SK-N-SH treated with all-trans-retinoic acid at 6 μM for 48 hours (cell line): ENCODE measurements at regions not wholly inside any gene's neighbourhood (a gene's known extent, or its start where the extent isn't known, plus 50 kb on each side); places are given as distances from the start of the nearest gene placed in this dataset.

Experiments
- ATAC-seq: fragments of 200-7000 bp; cut with Tn5 transposase; 3 replicates; pipeline ENCODE4 v1.9.1; 2020; ENCODE audit warnings: mild to moderate bottlenecking, moderate library complexity
- ARNTL ChIP-seq: fragments of 450-650 bp; formaldehyde crosslinking; IDR thresholded peaks from 2 replicates; pipeline ENCODE4 v1.5.0; 2020; ENCODE audit warnings: low read depth, mild to moderate bottlenecking, moderate library complexity, borderline replicate concordance
- BACH2 ChIP-seq: fragments of 250-450 bp; sonication (Bioruptor Pico); IDR thresholded peaks from 2 replicates; pipeline ENCODE4 v1.9.0; 2021; ENCODE audit warnings: mild to moderate bottlenecking, borderline replicate concordance
- CSDC2 ChIP-seq: fragments of 250-450 bp; sonication (Bioruptor Pico); IDR thresholded peaks from 2 replicates; pipeline ENCODE4 v1.5.0; 2020; ENCODE audit warnings: mild to moderate bottlenecking, moderate library complexity
- CSRNP3 ChIP-seq: fragments of 250-450 bp; sonication (Bioruptor Pico); IDR thresholded peaks from 2 replicates; pipeline ENCODE4 v1.5.1; 2021; ENCODE audit warnings: mild to moderate bottlenecking, moderate library complexity
- ESRRG ChIP-seq: fragments of 250-450 bp; sonication (Bioruptor Pico); IDR thresholded peaks from 2 replicates; pipeline ENCODE4 v1.6.1; 2021; ENCODE audit warnings: mild to moderate bottlenecking
- GLIS3 ChIP-seq: fragments of 250-450 bp; sonication (Bioruptor Pico); IDR thresholded peaks from 2 replicates; pipeline ENCODE4 v1.5.0; 2020; ENCODE audit warnings: mild to moderate bottlenecking, moderate library complexity
- ISL1 ChIP-seq: fragments of 250-450 bp; sonication (Bioruptor Pico); IDR thresholded peaks from 2 replicates; pipeline ENCODE4 v2.1.2; 2022; ENCODE audit warnings: mild to moderate bottlenecking, moderate library complexity
- OSR1 ChIP-seq: fragments of 250-450 bp; sonication (Bioruptor Pico); IDR thresholded peaks from 2 replicates; pipeline ENCODE4 v1.8.0; 2022; ENCODE audit warnings: moderate library complexity, mild to moderate bottlenecking, inconsistent platforms
- RARB ChIP-seq: fragments of 250-450 bp; sonication (Bioruptor Pico); IDR thresholded peaks from 2 replicates; pipeline ENCODE4 v1.8.0; 2021; ENCODE audit warnings: mild to moderate bottlenecking, moderate library complexity
- TCF4 ChIP-seq: fragments of 250-450 bp; sonication (Bioruptor Pico); IDR thresholded peaks from 2 replicates; pipeline ENCODE4 v1.8.0; 2021; ENCODE audit warnings: mild to moderate bottlenecking, moderate library complexity, borderline replicate concordance
- TOX ChIP-seq: fragments of 250-450 bp; sonication (Bioruptor Pico); IDR thresholded peaks from 2 replicates; pipeline ENCODE4 v1.8.0; 2021; ENCODE audit warnings: mild to moderate bottlenecking, moderate library complexity, borderline replicate concordance
- ZC3H10 ChIP-seq: fragments of 250-450 bp; sonication (Bioruptor Pico); IDR thresholded peaks from 2 replicates; pipeline ENCODE4 v1.5.1; 2021; ENCODE audit warnings: mild to moderate bottlenecking, moderate library complexity
- ZFP3 ChIP-seq: fragments of 250-450 bp; sonication (Bioruptor Pico); IDR thresholded peaks from 2 replicates; pipeline ENCODE4 v1.5.0; 2020; ENCODE audit warnings: mild to moderate bottlenecking, moderate library complexity
- ZFP30 ChIP-seq: fragments of 450-650 bp; formaldehyde crosslinking; IDR thresholded peaks from 2 replicates; pipeline ENCODE4 v1.5.0; 2022; ENCODE audit warnings: mild to moderate bottlenecking, moderate library complexity
- ZNF565 ChIP-seq: fragments of 450-650 bp; formaldehyde crosslinking; conservative IDR thresholded peaks from 2 replicates; pipeline ENCODE4 v1.5.0; 2020; ENCODE audit warnings: low read depth, mild to moderate bottlenecking, moderate library complexity
- ZNF70 ChIP-seq: fragments of 450-650 bp; formaldehyde crosslinking; IDR thresholded peaks from 2 replicates; pipeline ENCODE4 v1.5.0; 2020; ENCODE audit warnings: mild to moderate bottlenecking, moderate library complexity
- ZNF8 ChIP-seq: fragments of 450-650 bp; formaldehyde crosslinking; IDR thresholded peaks from 2 replicates; pipeline ENCODE4 v1.5.0; 2020; ENCODE audit warnings: mild to moderate bottlenecking, moderate library complexity
- TF ChIP-seq, protein P1 (sequence below): fragments of 250-450 bp; sonication (Bioruptor Pico); IDR thresholded peaks from 2 replicates; pipeline ENCODE4 v1.5.0; 2020; ENCODE audit warnings: mild to moderate bottlenecking, moderate library complexity

GRCh38 chr14:98605043-98605442 is 667.0 kb downstream of the BCL11B start:
- ATAC-seq = no peak
- TF ChIP-seq BACH2 = no peak

DNA sequence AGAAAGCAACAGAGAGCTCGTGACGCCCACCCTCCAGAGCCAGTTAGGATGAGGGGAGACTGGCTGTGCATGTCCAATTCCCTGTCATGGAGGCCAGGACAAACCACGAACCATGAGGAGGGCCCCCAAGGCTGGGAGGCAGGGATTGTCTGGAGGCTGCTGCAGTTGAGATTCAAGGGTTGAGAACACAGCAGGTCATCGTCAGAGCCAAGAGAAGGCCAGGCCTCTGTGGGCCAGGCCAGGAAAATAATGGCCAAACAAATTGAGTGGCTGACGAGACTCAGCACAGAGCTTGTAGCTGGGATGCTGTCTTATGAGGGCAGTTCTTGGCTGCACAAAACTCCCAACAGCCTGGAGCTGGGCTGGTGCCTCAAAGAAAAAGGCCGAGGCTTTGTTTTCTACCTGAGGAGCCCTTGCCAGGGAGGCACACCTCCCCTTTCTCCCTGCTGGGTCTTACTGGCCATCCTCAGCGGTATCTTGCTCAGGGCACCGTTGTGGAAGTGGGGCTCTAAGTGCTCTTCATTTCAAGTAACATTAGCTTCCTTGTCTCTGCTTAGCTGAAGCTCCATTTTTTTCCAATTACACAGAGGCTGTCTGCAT is 665.9 kb downstream of the BCL11B start:
- no peak for TF ChIP-seq ZNF565 (CRISPR knock-in tag)
- no peak for TF ChIP-seq ZNF8 (CRISPR knock-in tag)
- TF ChIP-seq ZC3H10 (CRISPR knock-in tag) = no peak
- TF ChIP-seq ZNF70 (CRISPR knock-in tag) = no peak
- no peak for TF ChIP-seq CSDC2
- TF ChIP-seq, protein P1, sequence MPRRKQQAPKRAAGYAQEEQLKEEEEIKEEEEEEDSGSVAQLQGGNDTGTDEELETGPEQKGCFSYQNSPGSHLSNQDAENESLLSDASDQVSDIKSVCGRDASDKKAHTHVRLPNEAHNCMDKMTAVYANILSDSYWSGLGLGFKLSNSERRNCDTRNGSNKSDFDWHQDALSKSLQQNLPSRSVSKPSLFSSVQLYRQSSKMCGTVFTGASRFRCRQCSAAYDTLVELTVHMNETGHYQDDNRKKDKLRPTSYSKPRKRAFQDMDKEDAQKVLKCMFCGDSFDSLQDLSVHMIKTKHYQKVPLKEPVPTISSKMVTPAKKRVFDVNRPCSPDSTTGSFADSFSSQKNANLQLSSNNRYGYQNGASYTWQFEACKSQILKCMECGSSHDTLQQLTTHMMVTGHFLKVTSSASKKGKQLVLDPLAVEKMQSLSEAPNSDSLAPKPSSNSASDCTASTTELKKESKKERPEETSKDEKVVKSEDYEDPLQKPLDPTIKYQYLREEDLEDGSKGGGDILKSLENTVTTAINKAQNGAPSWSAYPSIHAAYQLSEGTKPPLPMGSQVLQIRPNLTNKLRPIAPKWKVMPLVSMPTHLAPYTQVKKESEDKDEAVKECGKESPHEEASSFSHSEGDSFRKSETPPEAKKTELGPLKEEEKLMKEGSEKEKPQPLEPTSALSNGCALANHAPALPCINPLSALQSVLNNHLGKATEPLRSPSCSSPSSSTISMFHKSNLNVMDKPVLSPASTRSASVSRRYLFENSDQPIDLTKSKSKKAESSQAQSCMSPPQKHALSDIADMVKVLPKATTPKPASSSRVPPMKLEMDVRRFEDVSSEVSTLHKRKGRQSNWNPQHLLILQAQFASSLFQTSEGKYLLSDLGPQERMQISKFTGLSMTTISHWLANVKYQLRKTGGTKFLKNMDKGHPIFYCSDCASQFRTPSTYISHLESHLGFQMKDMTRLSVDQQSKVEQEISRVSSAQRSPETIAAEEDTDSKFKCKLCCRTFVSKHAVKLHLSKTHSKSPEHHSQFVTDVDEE = no peak
- TF ChIP-seq BACH2 = no peak
- no peak for TF ChIP-seq OSR1 (CRISPR knock-in tag)
- TF ChIP-seq ARNTL = no peak
- ATAC-seq = no peak

DNA sequence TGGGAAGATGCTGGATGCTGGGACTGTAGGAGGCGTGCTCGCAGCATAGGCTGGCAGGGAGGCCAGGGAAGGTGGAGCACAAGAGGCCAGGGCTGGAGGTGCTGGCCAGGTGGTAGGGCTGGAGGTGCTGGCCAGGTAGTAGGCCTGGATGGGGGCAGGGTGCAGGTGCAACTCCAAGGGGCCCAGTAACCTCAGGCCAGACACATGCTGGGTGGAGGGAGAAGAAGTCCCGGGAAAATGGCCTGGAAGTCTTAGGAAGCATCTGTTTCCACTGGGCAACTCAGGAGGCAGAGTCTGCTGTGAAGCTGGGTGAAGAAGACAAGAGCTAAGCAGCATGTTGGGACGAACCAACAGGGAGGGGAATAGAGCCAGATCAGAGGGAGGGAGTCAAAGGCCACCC is 665.2 kb downstream of the BCL11B start:
- TF ChIP-seq, protein P1 = no peak
- TF ChIP-seq, all 23 proteins: peak for 0
- ATAC-seq = no peak

DNA sequence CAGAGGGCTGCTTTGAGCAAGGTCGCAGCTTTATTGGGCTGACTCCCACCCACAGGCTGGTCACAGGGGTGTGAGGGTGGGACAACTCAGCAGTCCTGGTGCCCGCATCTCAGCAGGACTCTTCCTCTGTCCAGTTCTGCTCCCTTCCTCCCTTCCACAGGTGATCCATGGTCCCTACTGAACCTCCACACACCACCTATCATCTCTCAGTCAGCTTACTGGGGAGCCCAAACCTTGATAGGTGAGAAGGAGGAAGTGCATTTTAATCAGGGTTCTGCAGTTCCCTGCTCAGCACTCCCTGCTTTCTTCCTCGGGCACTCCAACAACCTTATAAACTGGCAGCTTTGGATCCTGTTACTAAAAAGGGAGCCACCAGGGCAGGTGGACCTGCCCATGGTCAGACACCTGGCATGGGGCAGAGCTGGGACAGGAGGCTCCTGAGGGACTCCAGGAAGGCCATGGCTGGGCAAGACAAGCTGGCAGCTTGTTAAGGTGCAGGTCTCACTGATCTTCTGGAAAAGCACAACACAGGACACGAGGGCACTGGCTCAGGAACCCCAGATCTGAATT is 664.6 kb downstream of the BCL11B start:
- no peak for ATAC-seq
- no peak for TF ChIP-seq ZFP30 (CRISPR knock-in tag)

- ATAC-seq = no peak
- TF ChIP-seq ISL1 (CRISPR knock-in tag) (no peak), TOX (CRISPR knock-in tag) (no peak), CSDC2 (no peak), TCF4 (CRISPR knock-in tag) (no peak)
These were observed 663.6 kb downstream of the BCL11B start for GRCh38 chr14:98608071-98609060.

- ATAC-seq = no peak
- TF ChIP-seq OSR1 (CRISPR knock-in tag) (no peak), ESRRG (CRISPR knock-in tag) (no peak), RARB (CRISPR knock-in tag) (no peak)
These were observed 659.4 kb downstream of the BCL11B start for GRCh38 chr14:98612434-98613200.

- ATAC-seq = no peak
- no peak for TF ChIP-seq ZC3H10 (CRISPR knock-in tag)
- no peak for TF ChIP-seq ZFP3 (CRISPR knock-in tag)
- TF ChIP-seq BACH2 = no peak
- no peak for TF ChIP-seq GLIS3 (CRISPR knock-in tag)
- TF ChIP-seq ZFP30 (CRISPR knock-in tag) = no peak
- no peak for TF ChIP-seq ZNF8 (CRISPR knock-in tag)
- no peak for TF ChIP-seq CSDC2
- TF ChIP-seq, protein P1 = no peak
- TF ChIP-seq ISL1 (CRISPR knock-in tag) = no peak
- TF ChIP-seq ZNF565 (CRISPR knock-in tag) = no peak
- no peak for TF ChIP-seq CSRNP3 (CRISPR knock-in tag)
These were observed 657.3 kb downstream of the BCL11B start for GRCh38 chr14:98614741-98615140.
